ENCODE measurements at regions not wholly inside any gene's neighbourhood (a gene's known extent, or its start where the extent isn't known, plus 50 kb on each side); places are given as distances from the start of the nearest gene placed in this dataset.

- Histone ChIP-seq H3K27me3 (ENCODE audit: control insufficient read depth in 2 of 2, insufficient read depth in 2 of 2, low read length in 2 of 2) (no peaks in the 10 kb centered on the region), H3K9ac (replicated peaks; ENCODE audit: extremely low read depth, insufficient read depth, low read length) (no peak overlapping the region), H3K27ac (ENCODE audit: insufficient read depth, low read depth, low read length) (no peak overlapping the region), H2AFZ (ENCODE audit: low read depth, low read length) (no peak overlapping the region), H3K36me3 (ENCODE audit: control insufficient read depth in 2 of 2, extremely low read depth in 1 of 2, insufficient read depth in 2 of 2, low read length in 2 of 2) (no peaks in the 10 kb centered on the region), H4K20me1 (replicated peaks; ENCODE audit: control insufficient read depth, extremely low read depth, insufficient read depth, low read length) (no peaks in the 10 kb centered on the region), H3K9me1 (replicated peaks; ENCODE audit: control insufficient read depth, extremely low read depth, insufficient read depth, low read length) (no peaks in the 10 kb centered on the region), H3K4me1 (ENCODE audit: control insufficient read depth, extremely low read depth, insufficient read depth, low read length) (peaks cover 3% of the 10 kb centered on the region), H3K9me3 (replicated peaks; ENCODE audit: control insufficient read depth, insufficient read depth, low read length) (no peaks in the 10 kb centered on the region), H3K4me3 (replicated peaks in 1 of 3; ENCODE audit: insufficient read depth in 1 of 3, low read depth in 1 of 3, low read length in 3 of 3) (no peak overlapping the region), H3K4me2 (ENCODE audit: insufficient read depth, low read length) (no peak overlapping the region), H3K79me2 (ENCODE audit: control insufficient read depth, insufficient read depth, low read length) (no peaks in the 10 kb centered on the region)
- BruUV-seq (replicated peaks): no TSS peak
- DNase-seq (ENCODE audit: low read depth, low spot score): no peak
- dilution Hi-C loops (cut with MboI; ENCODE audit: extremely low pct_ligation_motif_present, low sequenced_read_pairs): no loop called here
- TF ChIP-seq, protein P1, sequence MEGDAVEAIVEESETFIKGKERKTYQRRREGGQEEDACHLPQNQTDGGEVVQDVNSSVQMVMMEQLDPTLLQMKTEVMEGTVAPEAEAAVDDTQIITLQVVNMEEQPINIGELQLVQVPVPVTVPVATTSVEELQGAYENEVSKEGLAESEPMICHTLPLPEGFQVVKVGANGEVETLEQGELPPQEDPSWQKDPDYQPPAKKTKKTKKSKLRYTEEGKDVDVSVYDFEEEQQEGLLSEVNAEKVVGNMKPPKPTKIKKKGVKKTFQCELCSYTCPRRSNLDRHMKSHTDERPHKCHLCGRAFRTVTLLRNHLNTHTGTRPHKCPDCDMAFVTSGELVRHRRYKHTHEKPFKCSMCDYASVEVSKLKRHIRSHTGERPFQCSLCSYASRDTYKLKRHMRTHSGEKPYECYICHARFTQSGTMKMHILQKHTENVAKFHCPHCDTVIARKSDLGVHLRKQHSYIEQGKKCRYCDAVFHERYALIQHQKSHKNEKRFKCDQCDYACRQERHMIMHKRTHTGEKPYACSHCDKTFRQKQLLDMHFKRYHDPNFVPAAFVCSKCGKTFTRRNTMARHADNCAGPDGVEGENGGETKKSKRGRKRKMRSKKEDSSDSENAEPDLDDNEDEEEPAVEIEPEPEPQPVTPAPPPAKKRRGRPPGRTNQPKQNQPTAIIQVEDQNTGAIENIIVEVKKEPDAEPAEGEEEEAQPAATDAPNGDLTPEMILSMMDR (IDR thresholded peaks at IDR 0.05; ENCODE audit: extremely low read depth in 1 of 2, insufficient read depth in 1 of 2, low read depth in 1 of 2, low read length in 2 of 2): no peak
- ChIA-PET POLR2A (no interaction called here), CTCF (interaction anchor here (0.9 to 1.3 kb wide), 2 partner anchors 63 to 148 kb away, joined by 4 to 6 read pairs; no protein-coding TSS in a partner anchor)
- intact Hi-C loops (cut with micrococcal nuclease): no loop called here
- FAIRE-seq: no peak
These were observed 201.3 kb upstream of the HMCN1 start for GRCh38 chr1:185532856-185533255.

GRCh38 chr1:185531838-185532237 is 202.4 kb upstream of the HMCN1 start:
- H3K9ac ChIP-seq (replicated peaks; ENCODE audit: extremely low read depth, insufficient read depth, low read length): no peak overlapping the region
- H3K27me3 ChIP-seq (ENCODE audit: control insufficient read depth in 2 of 2, insufficient read depth in 2 of 2, low read length in 2 of 2): no peaks in the 10 kb centered on the region
- no peak overlapping the region for H2AFZ ChIP-seq (ENCODE audit: low read depth, low read length)
- intact Hi-C loops (cut with micrococcal nuclease): no loop called here
- ChIA-PET POLR2A (no interaction called here), CTCF (interaction anchor here (1.1 to 2.1 kb wide), 2 partner anchors 18 to 64 kb away, joined by 3 to 5 read pairs; no protein-coding TSS in a partner anchor)
- dilution Hi-C loops (cut with MboI; ENCODE audit: extremely low pct_ligation_motif_present, low sequenced_read_pairs): no loop called here
- H3K9me1 ChIP-seq (replicated peaks; ENCODE audit: control insufficient read depth, extremely low read depth, insufficient read depth, low read length): no peaks in the 10 kb centered on the region
- TF ChIP-seq, protein P1 (IDR thresholded peaks at IDR 0.05; ENCODE audit: extremely low read depth in 1 of 2, insufficient read depth in 1 of 2, low read depth in 1 of 2, low read length in 2 of 2): no peak
- no peak for TF ChIP-seq JUN (IDR thresholded peaks at IDR 0.05; ENCODE audit: borderline replicate concordance, insufficient read depth, insufficient read length, low read depth)
- H4K20me1 ChIP-seq (replicated peaks; ENCODE audit: control insufficient read depth, extremely low read depth, insufficient read depth, low read length): no peaks in the 10 kb centered on the region
- no peak for FAIRE-seq
- no peaks in the 10 kb centered on the region for H3K79me2 ChIP-seq (ENCODE audit: control insufficient read depth, insufficient read depth, low read length)
- H3K9me3 ChIP-seq (replicated peaks; ENCODE audit: control insufficient read depth, insufficient read depth, low read length): no peaks in the 10 kb centered on the region
- H3K27ac ChIP-seq (ENCODE audit: insufficient read depth, low read depth, low read length): no peak overlapping the region
- no peak overlapping the region for H3K4me2 ChIP-seq (ENCODE audit: insufficient read depth, low read length)
- peaks cover 3% of the 10 kb centered on the region for H3K4me1 ChIP-seq (ENCODE audit: control insufficient read depth, extremely low read depth, insufficient read depth, low read length)
- no peak for DNase-seq (ENCODE audit: low read depth, low spot score)
- no peaks in the 10 kb centered on the region for H3K36me3 ChIP-seq (ENCODE audit: control insufficient read depth in 2 of 2, extremely low read depth in 1 of 2, insufficient read depth in 2 of 2, low read length in 2 of 2)
- H3K4me3 ChIP-seq (replicated peaks in 1 of 3; ENCODE audit: insufficient read depth in 1 of 3, low read depth in 1 of 3, low read length in 3 of 3): no peak overlapping the region
- BruUV-seq (replicated peaks): no TSS peak

Measured in endothelial cell of umbilical vein (primary cell).